A549 (cell line): ENCODE measurements at regions not wholly inside any gene's neighbourhood (a gene's known extent, or its start where the extent isn't known, plus 50 kb on each side); places are given as distances from the start of the nearest gene placed in this dataset.

ENCODE experiments used
- ATAC-seq, 2 experiments: fragments of 200-7000 bp in 1 of 2; fragments of >200 bp in 1 of 2; cut with Nextera tagmentation in 1 of 2; cut with Tn5 transposase in 1 of 2; 3 replicates each; pipeline versions ENCODE4 v1.8.0 to v1.9.1; 2018 to 2020; ENCODE audit warnings: mild to moderate bottlenecking in 1 of 2, moderate library complexity in 1 of 2
- CTCF ChIA-PET: fragments of 300-600 bp; sonication (Branson Sonifier 250); formaldehyde crosslinking; extraction: SDS; loops from one replicate; lab custom pipeline; 2021; ENCODE audit warnings: antibody characterized with exemption, inconsistent platforms; lab: Yijun Ruan, JAX
- POLR2A ChIA-PET: fragments of 350-600 bp; formaldehyde crosslinking; extraction: SDS; loops from one replicate; lab custom pipeline; 2021; ENCODE audit warnings: antibody characterized with exemption, inconsistent platforms; lab: Yijun Ruan, JAX
- DNase-seq, 2 experiments: peaks; one replicate each; pipeline versions ENCODE4 v3.0.0 to v3.0.0-alpha.2; 2011 to 2016; ENCODE audit warnings: low read depth in 1 of 2, low spot score in 1 of 2
- FAIRE-seq: peaks from 2 replicates; lab custom pipeline; 2011; peaks lifted over from hg19 to GRCh38; lab: Jason Lieb, UNC
- H3K27ac ChIP-seq, 2 experiments: fragments of >200 bp; sonication (Bioruptor Twin); formaldehyde crosslinking; 3 replicates each; pipeline ENCODE4 v1.5.1; 2016 to 2017
- H3K4me1 ChIP-seq: fragments of >200 bp; sonication (Bioruptor Twin); formaldehyde crosslinking; 3 replicates; pipeline ENCODE4 v1.6.1; 2016
- H3K4me2 ChIP-seq: fragments of >200 bp; sonication (Bioruptor Twin); formaldehyde crosslinking; 3 replicates; pipeline ENCODE4 v1.6.1; 2016
- H3K4me3 ChIP-seq: fragments of >200 bp; sonication (Bioruptor Twin); formaldehyde crosslinking; 3 replicates; pipeline ENCODE4 v1.5.1; 2016
- H3K9me3 ChIP-seq: fragments of >200 bp; sonication (Bioruptor Twin); formaldehyde crosslinking; 3 replicates; pipeline ENCODE4 v1.6.1; 2016
- BHLHE40 ChIP-seq: IDR thresholded peaks from 2 replicates; pipeline ENCODE4 v1.6.1; 2012; ENCODE audit warnings: low read depth, low read length, inconsistent platforms
- CEBPB ChIP-seq, 2 experiments: fragments of >200 bp in 1 of 2; sonication (Bioruptor Twin) in 1 of 2; formaldehyde crosslinking in 1 of 2; IDR thresholded peaks; 2 replicates each; pipeline ENCODE4 v1.6.1; 2012 to 2016
- CHD2 ChIP-seq: fragments of 150-350 bp; IDR thresholded peaks from 2 replicates; pipeline ENCODE4 v1.6.1; 2014; ENCODE audit warnings: low read length; ENCODE audit not compliant: partially characterized antibody
- EHF ChIP-seq: fragments of 250-450 bp; sonication (Bioruptor Pico); IDR thresholded peaks from 2 replicates; pipeline ENCODE4 v1.5.0; 2020; ENCODE audit warnings: mild to moderate bottlenecking
- ESRRA ChIP-seq: fragments of 150-350 bp; IDR thresholded peaks from 2 replicates; pipeline ENCODE4 v1.6.1; 2014; ENCODE audit warnings: mild to moderate bottlenecking, low read length, borderline replicate concordance
- FOSB ChIP-seq: fragments of 250-450 bp; sonication (Bioruptor Pico); IDR thresholded peaks from 2 replicates; pipeline ENCODE4 v1.5.0; 2020; ENCODE audit warnings: mild to moderate bottlenecking, moderate library complexity
- FOSL2 ChIP-seq, 2 experiments: fragments of 450-650 bp in 1 of 2; fragments of >200 bp in 1 of 2; sonication (Bioruptor Twin) in 1 of 2; formaldehyde crosslinking; IDR thresholded peaks; 2 replicates each; pipeline versions ENCODE4 v1.5.0 to v1.6.1; 2016 to 2020; ENCODE audit warnings: mild to moderate bottlenecking in 1 of 2, moderate library complexity in 1 of 2
- FOXS1 ChIP-seq: fragments of 250-450 bp; sonication (Bioruptor Pico); IDR thresholded peaks from 2 replicates; pipeline ENCODE4 v1.5.0; 2020; ENCODE audit warnings: mild to moderate bottlenecking, moderate library complexity
- GATA3 ChIP-seq: IDR thresholded peaks from 2 replicates; pipeline ENCODE4 v1.6.1; 2012; ENCODE audit warnings: borderline replicate concordance
- HDAC2 ChIP-seq: fragments of 200-600 bp; sonication (generic); IDR thresholded peaks from 2 replicates; pipeline ENCODE4 v1.6.1; 2016
- HOXB13 ChIP-seq: fragments of 250-450 bp; sonication (Bioruptor Pico); IDR thresholded peaks from 2 replicates; pipeline ENCODE4 v1.5.0; 2020; ENCODE audit warnings: low read depth, mild to moderate bottlenecking, moderate library complexity
- JUN ChIP-seq, 2 experiments: fragments of >200 bp; sonication (Bioruptor Twin); formaldehyde crosslinking; IDR thresholded peaks; 2 replicates in 1 of 2; 3 replicates in 1 of 2; pipeline ENCODE4 v1.6.1; 2016 to 2017
- JUNB ChIP-seq: fragments of >200 bp; sonication (Bioruptor Twin); formaldehyde crosslinking; IDR thresholded peaks from 2 replicates; pipeline ENCODE4 v1.6.1; 2016
- MYC ChIP-seq: IDR thresholded peaks from 2 replicates; pipeline ENCODE4 v1.6.1; 2012; ENCODE audit warnings: mild to moderate bottlenecking, inconsistent platforms, low read length, improper control_type of control experiment, borderline replicate concordance
- NFE2L2 ChIP-seq: fragments of 150-350 bp; conservative IDR thresholded peaks from 2 replicates; pipeline ENCODE4 v1.6.1; 2014; ENCODE audit warnings: low read length
- NR3C1 ChIP-seq: fragments of >200 bp; sonication (Bioruptor Twin); formaldehyde crosslinking; IDR thresholded peaks from 3 replicates; pipeline ENCODE4 v1.6.1; 2017
- POLR2AphosphoS2 ChIP-seq: conservative IDR thresholded peaks from 2 replicates; pipeline ENCODE4 v1.6.1; 2012; ENCODE audit warnings: low read length, improper control_type of control experiment, inconsistent platforms
- SMC3 ChIP-seq: fragments of >200 bp; sonication (Bioruptor Twin); formaldehyde crosslinking; IDR thresholded peaks from 3 replicates; pipeline ENCODE4 v1.6.1; 2018; ENCODE audit warnings: inconsistent platforms
- ZFP36 ChIP-seq: fragments of 450-650 bp; IDR thresholded peaks from 2 replicates; pipeline ENCODE4 v1.6.1; 2014; ENCODE audit warnings: borderline replicate concordance; ENCODE audit not compliant: partially characterized antibody
- ZNF302 ChIP-seq: fragments of 250-450 bp; sonication (Bioruptor Pico); IDR thresholded peaks from 2 replicates; pipeline ENCODE4 v1.9.0; 2021; ENCODE audit warnings: inconsistent platforms, mild to moderate bottlenecking, moderate library complexity
- ZSCAN20 ChIP-seq: fragments of 250-450 bp; sonication (Bioruptor Pico); IDR thresholded peaks from 2 replicates; pipeline ENCODE4 v1.8.0; 2022; ENCODE audit warnings: mild to moderate bottlenecking, moderate library complexity
- WGBS: methylation state at CpG from one replicate; pipeline ENCODE4 v1.1.6; 2017; ENCODE audit errors: missing lambda C conversion rate; 5-methylcytosine and 5-hydroxymethylcytosine counted together
- TF ChIP-seq, protein P1 (sequence below): IDR thresholded peaks from 2 replicates; pipeline ENCODE4 v1.6.1; 2012
- TF ChIP-seq, protein P2 (sequence below): fragments of >200 bp; sonication (Bioruptor Twin); formaldehyde crosslinking; IDR thresholded peaks from 3 replicates; pipeline ENCODE4 v1.6.1; 2016
- TF ChIP-seq, protein P3 (sequence below): fragments of >200 bp; sonication (Bioruptor Twin); formaldehyde crosslinking; IDR thresholded peaks from 2 replicates; pipeline ENCODE4 v1.6.1; 2016
- TF ChIP-seq, protein P4 (sequence below): fragments of 150-350 bp; IDR thresholded peaks from 2 replicates; pipeline ENCODE4 v1.6.1; 2014; ENCODE audit warnings: low read depth, mild to moderate bottlenecking, low read length
- TF ChIP-seq, protein P5 (sequence below): fragments of >200 bp; sonication (Bioruptor Twin); formaldehyde crosslinking; IDR thresholded peaks from 3 replicates; pipeline ENCODE4 v1.5.1; 2016

DNA sequence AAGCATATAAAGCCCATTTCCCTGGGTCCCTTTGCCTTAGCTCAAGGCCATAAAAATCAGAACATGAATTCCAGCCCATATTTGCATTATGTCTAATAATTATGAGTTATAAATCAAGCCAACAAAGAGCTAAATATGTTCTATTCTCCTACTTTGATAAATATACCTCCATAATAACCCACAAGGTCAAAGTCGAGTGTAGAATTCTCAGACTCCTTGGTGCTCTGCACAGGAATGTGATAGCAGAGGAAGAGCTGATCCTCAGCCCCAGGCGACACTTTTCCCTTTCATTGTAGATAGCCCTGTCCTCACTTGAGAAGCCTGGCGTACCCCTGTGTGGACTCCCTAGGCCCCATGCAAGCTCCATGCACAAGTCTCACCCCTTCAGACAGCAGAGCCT lies 85.6 kb downstream of the CASP3 start:
- WGBS: 42% methylated on average over 3 of the region's 3 CpGs
- H3K9me3 ChIP-seq: no peaks in the 10 kb centered on the region
- TF ChIP-seq, protein P1, sequence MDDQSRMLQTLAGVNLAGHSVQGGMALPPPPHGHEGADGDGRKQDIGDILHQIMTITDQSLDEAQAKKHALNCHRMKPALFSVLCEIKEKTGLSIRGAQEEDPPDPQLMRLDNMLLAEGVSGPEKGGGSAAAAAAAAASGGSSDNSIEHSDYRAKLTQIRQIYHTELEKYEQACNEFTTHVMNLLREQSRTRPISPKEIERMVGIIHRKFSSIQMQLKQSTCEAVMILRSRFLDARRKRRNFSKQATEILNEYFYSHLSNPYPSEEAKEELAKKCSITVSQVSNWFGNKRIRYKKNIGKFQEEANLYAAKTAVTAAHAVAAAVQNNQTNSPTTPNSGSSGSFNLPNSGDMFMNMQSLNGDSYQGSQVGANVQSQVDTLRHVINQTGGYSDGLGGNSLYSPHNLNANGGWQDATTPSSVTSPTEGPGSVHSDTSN: no peak
- TF ChIP-seq EHF (CRISPR knock-in tag) (no peak), MYC (no peak), FOSB (CRISPR knock-in tag) (no peak), BHLHE40 (no peak), HOXB13 (no peak), NFE2L2 (no peak), GATA3 (no peak), FOSL2 (IDR thresholded peaks at IDR 0.05) (no peak), FOSL2 (CRISPR knock-in tag; IDR thresholded peaks at IDR 0.05) (no peak), FOXS1 (CRISPR knock-in tag) (no peak), JUNB (no peak), SMC3 (no peak), ESRRA (no peak), ZFP36 (no peak)
- TF ChIP-seq, protein P2, sequence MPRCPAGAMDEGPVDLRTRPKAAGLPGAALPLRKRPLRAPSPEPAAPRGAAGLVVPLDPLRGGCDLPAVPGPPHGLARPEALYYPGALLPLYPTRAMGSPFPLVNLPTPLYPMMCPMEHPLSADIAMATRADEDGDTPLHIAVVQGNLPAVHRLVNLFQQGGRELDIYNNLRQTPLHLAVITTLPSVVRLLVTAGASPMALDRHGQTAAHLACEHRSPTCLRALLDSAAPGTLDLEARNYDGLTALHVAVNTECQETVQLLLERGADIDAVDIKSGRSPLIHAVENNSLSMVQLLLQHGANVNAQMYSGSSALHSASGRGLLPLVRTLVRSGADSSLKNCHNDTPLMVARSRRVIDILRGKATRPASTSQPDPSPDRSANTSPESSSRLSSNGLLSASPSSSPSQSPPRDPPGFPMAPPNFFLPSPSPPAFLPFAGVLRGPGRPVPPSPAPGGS: no peak
- TF ChIP-seq, protein P3, sequence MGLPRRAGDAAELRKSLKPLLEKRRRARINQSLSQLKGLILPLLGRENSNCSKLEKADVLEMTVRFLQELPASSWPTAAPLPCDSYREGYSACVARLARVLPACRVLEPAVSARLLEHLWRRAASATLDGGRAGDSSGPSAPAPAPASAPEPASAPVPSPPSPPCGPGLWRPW: no peak
- TF ChIP-seq, protein P4, sequence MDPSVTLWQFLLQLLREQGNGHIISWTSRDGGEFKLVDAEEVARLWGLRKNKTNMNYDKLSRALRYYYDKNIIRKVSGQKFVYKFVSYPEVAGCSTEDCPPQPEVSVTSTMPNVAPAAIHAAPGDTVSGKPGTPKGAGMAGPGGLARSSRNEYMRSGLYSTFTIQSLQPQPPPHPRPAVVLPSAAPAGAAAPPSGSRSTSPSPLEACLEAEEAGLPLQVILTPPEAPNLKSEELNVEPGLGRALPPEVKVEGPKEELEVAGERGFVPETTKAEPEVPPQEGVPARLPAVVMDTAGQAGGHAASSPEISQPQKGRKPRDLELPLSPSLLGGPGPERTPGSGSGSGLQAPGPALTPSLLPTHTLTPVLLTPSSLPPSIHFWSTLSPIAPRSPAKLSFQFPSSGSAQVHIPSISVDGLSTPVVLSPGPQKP: no peak
- H3K4me2 ChIP-seq: no peak overlapping the region
- DNase-seq (no peak), FAIRE-seq (no peak), ATAC-seq (no peak)
- CTCF ChIA-PET: interaction anchor here (1.1 kb wide), 1 partner anchor 14 kb away, joined by 3 read pairs; no protein-coding TSS in a partner anchor
- H3K4me1 ChIP-seq: no peaks in the 10 kb centered on the region
- POLR2A ChIA-PET: no interaction called here
- H3K4me3 ChIP-seq: no peak overlapping the region
- H3K27ac ChIP-seq: no peak overlapping the region

DNA sequence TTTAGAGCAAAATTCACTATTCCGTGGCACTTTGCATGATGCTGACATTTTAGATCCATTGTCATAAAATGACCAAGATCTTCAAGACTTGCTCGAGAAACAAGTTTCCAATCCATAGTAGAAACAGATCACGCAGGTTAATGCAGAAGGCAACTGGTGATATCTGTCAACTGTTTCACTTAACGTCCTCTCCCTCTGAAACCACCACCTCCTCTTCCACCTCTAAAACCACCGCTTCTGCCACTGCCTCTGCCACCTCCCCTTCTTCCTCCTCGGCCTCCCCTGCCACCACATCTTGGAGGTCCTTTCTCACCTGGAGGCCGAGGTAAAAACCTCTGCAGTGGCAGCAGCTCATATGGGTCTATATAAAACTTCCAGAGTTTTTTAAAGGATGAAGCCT lies 84.6 kb upstream of the IRF2 start:
- H3K4me1 ChIP-seq: no peaks in the 10 kb centered on the region
- TF ChIP-seq MYC (no peak), POLR2AphosphoS2 (no peak), SMC3 (no peak), CHD2 (no peak), GATA3 (no peak), ZSCAN20 (no peak), JUN (IDR thresholded peaks at IDR 0.05) (no peak), FOSB (CRISPR knock-in tag) (no peak), FOSL2 (IDR thresholded peaks at IDR 0.05) (no peak), FOSL2 (CRISPR knock-in tag; IDR thresholded peaks at IDR 0.05) (no peak), CEBPB (IDR thresholded peaks at IDR 0.05) (no peak), HDAC2 (no peak), ZNF302 (no peak), NR3C1 (no peak)
- TF ChIP-seq, protein P5, sequence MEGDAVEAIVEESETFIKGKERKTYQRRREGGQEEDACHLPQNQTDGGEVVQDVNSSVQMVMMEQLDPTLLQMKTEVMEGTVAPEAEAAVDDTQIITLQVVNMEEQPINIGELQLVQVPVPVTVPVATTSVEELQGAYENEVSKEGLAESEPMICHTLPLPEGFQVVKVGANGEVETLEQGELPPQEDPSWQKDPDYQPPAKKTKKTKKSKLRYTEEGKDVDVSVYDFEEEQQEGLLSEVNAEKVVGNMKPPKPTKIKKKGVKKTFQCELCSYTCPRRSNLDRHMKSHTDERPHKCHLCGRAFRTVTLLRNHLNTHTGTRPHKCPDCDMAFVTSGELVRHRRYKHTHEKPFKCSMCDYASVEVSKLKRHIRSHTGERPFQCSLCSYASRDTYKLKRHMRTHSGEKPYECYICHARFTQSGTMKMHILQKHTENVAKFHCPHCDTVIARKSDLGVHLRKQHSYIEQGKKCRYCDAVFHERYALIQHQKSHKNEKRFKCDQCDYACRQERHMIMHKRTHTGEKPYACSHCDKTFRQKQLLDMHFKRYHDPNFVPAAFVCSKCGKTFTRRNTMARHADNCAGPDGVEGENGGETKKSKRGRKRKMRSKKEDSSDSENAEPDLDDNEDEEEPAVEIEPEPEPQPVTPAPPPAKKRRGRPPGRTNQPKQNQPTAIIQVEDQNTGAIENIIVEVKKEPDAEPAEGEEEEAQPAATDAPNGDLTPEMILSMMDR: no peak
- TF ChIP-seq, protein P3: no peak
- no peak overlapping the region for H3K4me3 ChIP-seq
- no peak for ATAC-seq
- H3K4me2 ChIP-seq: no peak overlapping the region
- DNase-seq: no peak
- CTCF ChIA-PET: no interaction called here
- POLR2A ChIA-PET: no interaction called here
- no peak overlapping the region for H3K27ac ChIP-seq
- WGBS: 55% methylated on average over 7 of the region's 7 CpGs
- no peak for FAIRE-seq
- H3K9me3 ChIP-seq: no peaks in the 10 kb centered on the region
